GM12891 (cell line): ENCODE measurements at regions not wholly inside any gene's neighbourhood (a gene's known extent, or its start where the extent isn't known, plus 50 kb on each side); places are given as distances from the start of the nearest gene placed in this dataset.

ENCODE experiments used
- POLR2AphosphoS5 ChIP-seq: IDR thresholded peaks from 2 replicates; pipeline ENCODE4 v1.6.1; 2011; ENCODE audit warnings: low read depth, low read length, control low read depth
- TAF1 ChIP-seq: IDR thresholded peaks from 2 replicates; pipeline ENCODE4 v1.6.1; 2011; ENCODE audit warnings: low read depth, low read length, control low read depth

DNA sequence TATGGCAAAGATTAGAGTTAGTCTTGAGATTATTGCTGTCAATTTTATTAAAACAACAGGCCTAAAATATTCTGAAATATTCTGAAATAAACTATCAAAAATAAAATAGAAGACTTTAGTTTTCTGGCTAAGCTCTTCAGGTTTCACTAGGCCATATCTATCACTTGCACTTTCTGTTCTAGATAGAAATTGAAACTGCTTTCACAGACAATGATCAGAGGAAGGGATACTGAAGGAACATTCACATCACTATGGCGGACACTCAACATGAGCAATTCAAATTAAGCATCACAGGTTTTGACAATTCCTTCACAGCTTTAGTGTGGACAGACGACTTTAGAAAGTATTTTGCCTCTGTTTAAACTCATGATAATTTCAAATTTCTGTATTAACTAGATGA, 586.4 kb upstream of the REG3G start:
- TF ChIP-seq POLR2AphosphoS5 (no peak), TAF1 (no peak)
